Fibroblast of peridontal ligament (primary cell): ENCODE measurements at regions not wholly inside any gene's neighbourhood (a gene's known extent, or its start where the extent isn't known, plus 50 kb on each side); places are given as distances from the start of the nearest gene placed in this dataset.

Experiments
- DNase-seq: peaks from one replicate; pipeline ENCODE4 v3.0.0-alpha.2; 2010; ENCODE audit errors: extremely low read depth

DNA sequence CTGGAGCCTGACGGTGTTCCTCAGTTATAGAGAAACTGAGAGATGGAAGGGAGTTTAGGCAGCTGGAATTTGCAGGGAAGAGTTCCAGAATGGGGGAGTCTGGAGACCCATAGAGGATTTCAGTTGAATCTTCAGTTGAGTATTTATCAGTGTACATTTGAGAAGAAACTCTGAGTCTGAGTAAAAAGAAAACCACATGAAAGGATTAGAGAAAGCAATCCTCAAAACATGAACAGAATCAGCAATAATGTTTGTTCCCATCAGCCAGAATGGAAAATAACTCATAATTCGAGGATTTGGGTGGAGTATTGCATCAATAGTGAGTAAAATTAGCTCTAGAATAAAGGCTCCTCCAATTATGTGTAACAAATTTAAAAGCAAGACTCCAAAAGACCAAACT lies 130.0 kb upstream of the AHR start:
- DNase-seq = no peak

DNA sequence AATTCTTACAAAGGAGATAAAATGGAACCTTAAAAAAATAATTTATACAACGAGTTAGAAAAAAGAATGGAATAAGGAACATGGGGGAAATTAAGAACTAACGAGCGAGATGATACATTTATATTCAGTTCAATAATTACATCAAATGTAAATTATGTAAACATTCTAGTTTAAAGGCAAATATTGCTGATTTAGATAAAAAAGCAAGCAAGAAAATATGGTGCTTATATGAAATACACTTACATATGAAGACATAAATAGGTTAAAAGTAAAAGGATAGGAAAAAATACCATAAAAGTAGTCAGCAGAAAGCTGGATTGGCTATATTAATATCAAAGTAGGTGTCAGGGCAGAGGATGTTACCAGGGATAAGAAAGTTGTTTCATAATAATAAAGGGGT lies 127.0 kb upstream of the AHR start:
- DNase-seq = no peak

GRCh38 chr7:17176371-17177032 lies 122.0 kb upstream of the AHR start:
- no peak for DNase-seq

- DNase-seq = no peak
Observed at GRCh38 chr7:17178545-17178944, 119.9 kb upstream of the AHR start.

GRCh38 chr7:17181482-17181881 lies 117.0 kb upstream of the AHR start:
- no peak for DNase-seq

- peak; percentile 15 for DNase-seq
Observed at GRCh38 chr7:17183630-17184328, 114.7 kb upstream of the AHR start.

DNA sequence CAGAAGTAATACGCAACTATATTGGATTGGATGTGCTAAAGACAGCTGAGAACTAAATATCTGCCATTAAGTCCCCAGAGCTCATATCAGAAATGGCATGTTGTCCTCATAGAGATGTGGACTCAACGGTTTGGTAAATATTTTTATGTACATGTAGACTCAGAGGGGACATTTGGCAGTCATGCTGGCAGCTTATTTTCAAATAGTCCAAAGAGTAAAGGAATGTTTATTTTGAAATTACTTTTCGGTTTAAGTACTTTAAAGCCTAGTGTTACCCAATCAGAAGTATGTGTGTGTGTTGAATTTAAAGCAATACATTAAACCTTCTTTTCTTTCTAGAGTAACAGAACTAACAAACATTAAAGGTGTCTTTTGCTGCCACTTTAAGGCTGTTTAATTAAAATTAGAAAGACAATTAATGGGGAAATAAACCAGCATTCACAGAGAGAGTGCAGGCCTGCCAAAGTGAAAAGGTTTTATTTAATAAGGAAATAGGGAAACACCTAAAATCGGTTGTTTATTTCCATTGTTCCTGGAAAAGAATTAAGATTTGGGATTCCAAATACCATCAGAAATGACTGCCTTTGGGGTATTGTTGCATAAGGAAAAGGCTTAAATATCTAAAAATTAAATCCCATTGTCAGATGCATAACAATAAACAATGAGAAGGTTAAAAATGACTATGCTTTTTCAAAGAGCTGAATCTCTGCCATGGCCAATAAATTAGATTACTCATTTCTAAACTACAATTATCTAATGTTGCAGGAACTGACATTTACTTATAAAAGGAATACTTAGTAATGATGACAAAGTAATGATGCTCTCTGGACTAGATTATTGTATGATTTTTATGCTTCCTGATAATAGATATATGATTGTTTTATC lies 113.4 kb upstream of the AHR start:
- DNase-seq = peak; percentile 25

DNA sequence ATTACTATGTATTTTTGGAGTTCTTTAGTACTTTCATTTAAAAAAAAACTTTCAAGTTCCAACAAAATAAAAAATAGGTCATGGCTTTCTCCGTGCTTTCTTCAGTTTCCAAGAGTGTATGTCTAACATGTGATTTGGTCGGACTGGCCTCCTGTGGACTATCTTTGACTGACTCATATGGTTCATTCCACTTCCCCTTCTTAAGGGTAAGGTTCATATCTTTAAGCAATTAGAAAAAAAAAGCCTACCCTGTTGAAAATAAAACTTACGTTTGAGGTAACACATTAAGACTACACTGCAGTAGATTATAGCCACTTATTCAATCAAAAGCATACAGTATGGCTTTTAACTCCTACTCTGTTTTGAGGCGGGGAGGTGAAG lies 112.8 kb upstream of the AHR start:
- peak; percentile 50 for DNase-seq

GRCh38 chr7:17186745-17187530 lies 111.5 kb upstream of the AHR start:
- DNase-seq = no peak

DNA sequence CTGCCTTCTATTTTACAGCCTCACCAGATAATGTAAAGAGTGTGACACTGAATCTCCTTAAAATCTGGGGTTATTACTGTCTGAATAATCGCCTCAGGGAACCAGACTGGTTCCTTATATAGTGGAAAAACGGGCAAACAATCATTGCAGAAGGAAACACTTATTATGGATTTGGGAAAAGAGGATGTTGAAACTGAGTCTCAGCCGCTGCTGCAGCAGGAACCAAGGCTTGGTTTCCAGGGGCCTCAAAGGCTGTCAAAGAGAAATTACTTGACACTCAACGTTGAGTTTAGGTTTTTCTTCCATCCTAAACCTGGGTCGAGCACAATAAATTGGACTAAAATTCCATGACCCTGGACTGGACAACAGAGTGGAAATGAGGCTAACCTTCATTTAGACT lies 103.8 kb upstream of the AHR start:
- no peak for DNase-seq

- DNase-seq = no peak
Observed at GRCh38 chr7:17195576-17195975, 102.9 kb upstream of the AHR start.

DNA sequence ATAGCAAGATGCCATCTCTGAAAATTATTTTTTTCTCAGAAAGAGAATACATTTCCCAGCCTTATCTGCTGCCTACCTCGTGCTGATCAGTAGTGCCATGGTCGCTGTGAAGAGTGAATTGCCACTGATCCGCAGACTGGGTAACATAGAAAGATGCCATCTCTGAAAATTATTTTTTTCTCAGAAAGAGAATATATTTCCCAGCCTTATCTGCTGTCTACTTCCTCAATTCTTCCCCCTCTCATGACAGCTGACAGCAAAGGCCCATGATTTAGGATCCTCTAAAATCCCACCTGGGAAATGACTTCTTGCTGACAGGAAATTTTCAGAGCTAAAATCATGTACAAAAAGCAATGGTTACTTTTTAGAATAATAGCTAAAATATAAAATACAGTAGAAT lies 92.5 kb upstream of the AHR start:
- no peak for DNase-seq

DNA sequence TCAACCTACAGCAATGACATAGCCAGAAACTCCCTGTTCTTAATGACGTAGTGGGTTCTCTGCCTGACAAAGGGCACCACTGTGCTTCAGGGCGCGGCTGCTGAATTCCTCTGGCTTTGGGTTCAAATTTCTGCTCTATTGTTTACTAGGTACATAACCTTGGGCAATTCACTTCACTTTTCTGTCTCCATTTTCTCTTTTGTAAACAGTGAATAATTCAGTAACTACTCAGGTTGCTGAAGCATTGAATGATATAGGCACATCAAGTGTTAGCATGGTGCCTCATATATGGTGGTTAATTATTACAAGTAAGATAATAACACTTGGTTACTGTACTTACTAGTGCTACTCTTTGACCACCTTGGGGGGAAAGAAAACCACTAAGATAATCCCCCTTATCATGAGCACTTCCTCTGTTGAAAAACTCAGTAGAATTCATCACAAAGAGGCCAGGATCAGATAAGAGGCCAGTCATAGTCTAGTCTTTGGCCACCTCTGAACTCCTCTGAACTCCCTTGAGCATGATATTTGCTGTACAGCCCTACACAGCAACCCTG lies 92.0 kb upstream of the AHR start:
- no peak for DNase-seq

GRCh38 chr7:17207220-17207619 lies 91.2 kb upstream of the AHR start:
- no peak for DNase-seq

GRCh38 chr7:17209101-17209500 lies 89.4 kb upstream of the AHR start:
- no peak for DNase-seq

DNA sequence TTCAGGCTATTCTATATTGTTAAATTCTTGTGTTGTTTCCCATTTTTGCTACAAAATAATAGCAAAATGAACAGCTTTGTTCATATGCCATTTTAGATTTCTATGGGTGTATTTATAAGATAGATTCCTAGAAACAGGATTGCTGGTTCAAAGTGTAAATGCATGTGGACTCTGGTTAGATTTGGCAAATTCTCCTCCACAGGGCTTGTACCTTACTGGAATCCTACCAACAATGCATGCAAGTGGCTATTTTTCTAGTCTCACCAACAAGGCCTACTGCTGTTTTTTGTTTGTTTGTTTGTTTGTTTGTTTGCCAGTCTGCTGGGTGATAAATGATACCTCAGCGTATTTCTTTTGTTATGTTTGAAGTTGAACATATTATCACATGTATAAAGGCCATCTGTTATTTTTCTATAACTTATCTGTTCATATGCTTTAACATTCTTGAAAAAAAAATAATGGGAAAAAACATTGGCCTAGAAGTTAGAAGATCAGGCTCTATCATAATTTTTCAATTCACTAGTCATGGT lies 87.1 kb upstream of the AHR start:
- DNase-seq = no peak

DNA sequence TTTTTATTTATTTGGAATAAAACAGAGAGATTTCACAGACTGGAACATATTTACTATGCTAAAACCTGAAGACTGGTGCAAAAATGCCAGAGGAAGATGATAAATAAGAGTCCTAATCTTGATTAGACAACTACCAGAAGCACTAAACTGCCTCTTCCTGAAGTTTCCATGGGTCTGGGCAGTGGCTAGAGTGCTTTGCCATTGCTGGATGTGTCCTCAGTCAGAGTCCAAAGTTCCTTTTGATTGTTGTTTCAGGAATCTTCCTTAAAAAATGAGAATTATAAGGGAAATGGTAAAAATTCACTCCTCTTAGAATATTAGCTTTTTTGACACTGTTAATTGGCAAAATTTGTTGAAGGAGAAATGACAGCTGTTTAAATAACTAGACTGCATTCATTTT lies 86.3 kb upstream of the AHR start:
- DNase-seq = no peak

- DNase-seq = peak; percentile 40
Observed at GRCh38 chr7:17227766-17228490, 70.5 kb upstream of the AHR start.

DNA sequence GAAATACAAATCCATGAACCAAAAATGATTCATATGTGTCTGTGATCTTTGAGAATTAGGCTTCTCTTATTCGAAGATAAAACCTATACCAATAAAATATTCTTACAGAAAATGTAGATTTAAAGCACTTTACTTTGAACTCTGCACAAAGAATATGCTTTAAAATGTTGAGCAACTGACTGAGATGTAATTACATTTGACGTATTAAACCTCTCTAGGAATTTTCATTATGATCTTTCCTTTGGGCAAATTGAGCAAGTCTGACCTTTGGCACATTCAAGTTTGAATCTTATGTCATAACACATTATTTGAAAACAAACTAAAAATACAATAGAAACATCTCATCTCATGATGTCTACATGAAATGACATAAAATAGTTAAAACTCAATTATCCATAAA lies 69.2 kb upstream of the AHR start:
- DNase-seq = peak; percentile 23

DNA sequence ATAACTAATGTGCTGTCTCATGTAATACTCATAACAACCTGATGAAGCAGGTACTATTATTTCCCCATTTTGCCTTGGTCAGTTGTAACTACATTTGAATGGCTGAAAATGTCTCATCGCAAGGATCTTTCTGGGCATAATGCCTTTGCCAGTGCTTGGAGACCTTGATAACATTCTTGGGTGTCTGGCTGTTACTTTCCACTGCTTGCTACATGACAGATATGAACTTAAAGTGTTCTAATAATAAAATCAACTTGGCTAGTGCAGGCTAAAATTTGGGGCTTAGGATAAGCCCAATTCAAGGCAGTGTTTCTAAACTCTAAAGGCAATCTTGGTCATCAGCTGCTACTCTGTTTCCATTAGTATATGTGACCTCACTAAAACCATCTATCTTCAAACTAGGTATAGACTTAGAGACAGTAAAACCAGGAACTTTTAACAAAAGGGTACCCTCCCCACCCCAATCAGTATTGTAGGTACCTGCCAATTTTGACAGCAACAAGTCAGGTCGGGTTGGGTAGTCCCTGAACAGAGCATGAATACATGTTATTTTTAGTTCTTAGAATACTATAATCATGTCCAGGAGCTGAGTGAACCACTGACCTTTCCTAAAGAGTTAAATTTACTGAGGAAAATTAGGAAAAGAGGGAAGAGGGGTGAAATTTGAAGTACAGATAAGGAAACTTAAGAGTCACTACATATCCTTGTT lies 68.2 kb upstream of the AHR start:
- no peak for DNase-seq
